SH-SY5Y (cell line): ENCODE measurements at regions not wholly inside any gene's neighbourhood (a gene's known extent, or its start where the extent isn't known, plus 50 kb on each side); places are given as distances from the start of the nearest gene placed in this dataset.

Experiments used
- GATA2 ChIP-seq: IDR thresholded peaks from 2 replicates; pipeline ENCODE4 v1.6.1; 2011; ENCODE audit warnings: mild to moderate bottlenecking, low read depth, low read length
- GATA3 ChIP-seq: IDR thresholded peaks from 2 replicates; pipeline ENCODE4 v1.6.1; 2011; ENCODE audit warnings: low read depth, mild to moderate bottlenecking, low read length, moderate library complexity

DNA sequence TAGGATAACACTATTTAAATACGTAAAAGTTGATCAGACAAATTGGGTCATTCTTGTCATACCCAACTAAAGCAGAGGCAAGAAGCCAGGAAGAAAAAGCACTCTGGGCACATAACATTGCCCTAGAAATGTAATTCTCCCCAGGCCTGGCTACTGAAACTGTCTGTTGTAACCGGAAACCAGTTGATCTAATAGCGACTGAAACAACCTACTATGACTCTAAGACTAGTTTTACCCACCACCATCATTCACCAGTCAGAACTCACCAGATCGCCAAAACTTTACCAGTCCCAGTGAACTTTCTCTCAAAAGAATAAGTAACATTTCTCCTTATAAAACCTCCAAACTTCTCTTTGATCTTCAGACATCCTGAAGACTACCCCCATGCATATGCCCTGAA, 99.3 kb upstream of the WWC1 start:
- TF ChIP-seq GATA2 (no peak), GATA3 (no peak)

DNA sequence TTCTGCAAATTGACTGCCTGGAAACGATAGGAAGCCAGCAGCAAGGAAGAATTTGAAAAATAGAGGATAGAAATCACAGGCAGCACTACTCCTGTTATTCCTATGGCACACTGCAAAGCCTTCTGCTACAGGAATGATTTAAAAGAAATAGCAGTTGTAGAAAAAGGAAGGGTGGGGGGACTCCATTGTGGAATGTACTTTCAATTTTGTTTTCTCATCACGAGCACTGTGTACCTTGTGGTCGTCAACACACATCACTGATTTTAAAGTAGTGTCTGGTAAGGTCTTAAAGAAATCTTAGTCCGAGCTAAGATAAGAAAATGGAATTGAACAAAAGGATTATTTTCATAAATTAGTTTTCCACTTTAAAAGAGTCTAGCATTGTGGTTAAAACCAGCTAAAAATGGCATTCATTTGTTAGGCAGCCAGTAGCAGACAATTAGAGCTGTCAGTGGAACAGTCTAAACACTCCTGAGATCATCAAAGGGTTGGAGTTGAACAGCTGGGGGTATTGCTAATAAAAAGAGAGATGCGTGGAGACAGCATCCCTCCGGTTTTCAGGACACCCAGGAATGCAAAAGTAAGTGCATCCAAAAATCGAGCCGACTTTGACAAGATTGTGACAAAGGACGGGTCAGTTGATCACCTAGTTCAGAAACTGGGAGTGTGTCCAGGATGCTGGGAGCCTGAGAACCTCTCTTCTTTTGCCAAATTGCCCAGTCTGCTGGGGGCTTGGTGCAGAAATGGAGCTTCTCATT, 97.8 kb upstream of the WWC1 start:
- TF ChIP-seq GATA3: no peak
- no peak for TF ChIP-seq GATA2

DNA sequence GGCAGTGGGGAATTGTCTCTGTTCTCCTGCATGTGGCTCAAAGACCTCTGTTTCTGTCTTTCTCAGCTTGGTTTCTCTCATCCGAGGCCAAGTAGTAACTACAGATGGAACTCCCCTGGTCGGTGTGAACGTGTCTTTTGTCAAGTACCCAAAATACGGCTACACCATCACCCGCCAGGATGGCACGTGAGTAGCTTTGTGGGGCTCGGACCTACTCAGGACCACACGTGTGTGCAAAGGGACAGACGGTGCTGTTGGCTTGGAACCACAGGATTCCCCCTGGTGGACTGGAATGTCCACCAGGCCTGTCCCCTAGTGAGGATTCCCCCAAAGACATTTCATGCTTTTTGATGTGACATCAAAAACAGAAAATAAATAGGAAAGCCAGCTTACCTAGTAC, 96.3 kb upstream of the WWC1 start:
- TF ChIP-seq GATA2 (no peak), GATA3 (no peak)

DNA sequence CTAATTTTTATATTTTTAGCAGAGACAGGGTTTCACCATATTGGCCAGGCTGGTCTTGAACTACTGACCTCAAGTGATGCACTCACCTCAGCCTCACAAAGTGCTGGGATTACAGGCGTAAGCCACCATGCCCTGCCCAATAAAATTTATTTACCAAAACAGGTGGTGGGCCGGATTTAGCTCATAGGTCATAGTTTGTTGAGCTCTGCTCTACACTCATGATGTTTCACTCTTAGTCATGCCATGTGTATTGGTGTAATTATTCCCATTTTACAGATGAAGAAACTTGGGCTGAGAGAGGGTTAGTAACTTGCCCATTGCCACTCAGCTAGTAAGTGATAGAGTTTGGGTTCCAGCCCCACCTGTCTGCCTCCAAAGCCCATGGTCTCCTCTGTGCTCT, 93.1 kb upstream of the WWC1 start:
- TF ChIP-seq GATA3 (no peak), GATA2 (no peak)

DNA sequence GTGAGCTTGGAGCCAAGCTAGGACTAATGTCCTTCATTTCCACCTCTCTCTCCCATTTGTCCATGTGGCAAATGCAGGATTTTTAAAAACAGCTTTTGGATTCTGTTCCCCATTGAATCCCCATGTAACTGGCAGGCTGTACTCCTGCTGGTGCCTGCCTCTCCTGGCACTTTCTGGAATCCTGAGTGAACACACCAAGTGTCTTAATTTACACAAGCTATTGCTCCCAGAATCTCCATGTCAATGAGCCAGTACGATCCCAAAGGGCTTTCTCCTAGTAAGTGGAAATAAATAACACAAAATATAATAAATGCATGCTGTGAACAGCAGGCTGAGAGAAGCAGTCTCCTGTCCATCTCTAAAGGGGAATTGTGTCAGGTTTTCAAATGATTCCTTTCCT, 88.4 kb upstream of the WWC1 start:
- TF ChIP-seq GATA3 (no peak), GATA2 (no peak)

DNA sequence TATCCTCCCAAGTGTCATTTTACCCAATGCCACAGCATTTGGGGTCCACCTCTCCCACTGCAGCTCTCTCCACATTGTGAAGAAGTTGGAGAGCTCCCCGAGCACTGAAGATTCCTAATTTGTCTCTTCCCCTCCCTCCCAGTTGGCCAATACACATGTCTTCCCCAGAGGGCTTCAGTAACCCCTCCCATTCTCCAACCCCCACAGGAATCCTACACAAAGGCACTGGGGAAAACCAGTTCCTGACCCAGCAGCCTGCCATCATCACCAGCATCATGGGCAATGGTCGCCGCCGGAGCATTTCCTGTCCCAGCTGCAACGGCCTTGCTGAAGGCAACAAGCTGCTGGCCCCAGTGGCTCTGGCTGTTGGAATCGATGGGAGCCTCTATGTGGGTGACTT, 87.3 kb upstream of the WWC1 start:
- no peak for TF ChIP-seq GATA3
- no peak for TF ChIP-seq GATA2

DNA sequence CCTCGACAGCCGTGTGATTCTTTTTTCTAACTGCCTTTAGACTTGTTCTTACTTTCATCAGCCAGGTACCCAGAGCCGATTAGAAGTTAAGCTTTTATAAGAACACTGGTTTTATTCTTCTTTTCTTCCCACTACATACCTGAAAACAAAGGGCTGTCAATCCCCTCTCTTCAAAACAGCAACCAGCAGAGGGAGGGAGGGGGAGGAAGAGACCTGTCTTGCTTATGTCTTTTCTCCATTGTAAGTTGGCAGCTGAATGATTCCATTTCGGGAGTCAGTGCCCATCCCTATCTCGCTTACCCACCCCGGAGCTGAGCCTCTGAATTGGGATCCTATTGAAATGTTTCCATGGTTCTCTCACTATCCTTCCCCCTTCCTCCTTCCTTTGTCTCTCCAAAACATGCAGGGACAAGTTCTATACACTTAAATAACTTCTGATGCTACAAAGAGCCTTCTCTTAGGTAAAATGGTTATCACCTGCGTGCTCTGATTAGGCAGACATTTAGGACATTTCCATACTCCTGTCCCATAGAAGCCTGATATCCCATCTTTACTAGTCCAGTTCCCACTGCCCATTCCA, 83.9 kb upstream of the WWC1 start:
- no peak for TF ChIP-seq GATA2
- no peak for TF ChIP-seq GATA3

DNA sequence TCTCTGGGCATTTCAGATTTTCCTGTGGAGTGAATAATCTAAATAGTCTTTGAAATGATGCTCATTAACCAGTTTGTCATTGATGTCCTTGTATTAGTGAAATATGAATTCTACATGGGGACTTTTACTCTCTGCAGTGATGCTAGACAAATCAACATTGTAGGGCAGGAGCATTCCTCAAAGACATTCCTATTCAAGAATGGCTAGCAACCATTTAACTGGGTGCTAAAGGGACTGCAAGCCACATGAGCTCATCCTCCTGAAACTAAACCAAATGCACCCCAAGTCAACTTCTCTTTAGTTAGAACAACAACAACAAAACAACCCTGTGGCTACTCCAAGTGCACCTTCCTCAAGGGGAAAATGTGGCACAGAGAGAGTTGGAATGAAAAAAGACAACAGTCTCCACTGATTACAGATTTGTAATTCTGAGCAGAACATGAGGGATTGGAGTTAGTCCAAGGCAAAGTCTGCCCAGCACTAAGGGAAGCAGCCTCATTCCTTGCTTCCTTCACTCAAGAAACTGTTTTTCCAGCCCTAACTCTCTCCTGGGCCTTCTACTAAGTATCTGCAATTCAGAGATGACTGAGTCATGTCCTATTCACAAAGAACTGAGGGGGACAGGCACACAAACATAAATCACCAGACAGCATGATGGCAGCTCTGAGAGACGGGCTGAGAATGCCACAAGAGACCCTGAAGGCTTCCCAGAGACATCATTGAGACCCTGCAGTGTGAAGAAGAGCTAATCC, 82.0 kb upstream of the WWC1 start:
- TF ChIP-seq GATA2 (no peak), GATA3 (no peak)

DNA sequence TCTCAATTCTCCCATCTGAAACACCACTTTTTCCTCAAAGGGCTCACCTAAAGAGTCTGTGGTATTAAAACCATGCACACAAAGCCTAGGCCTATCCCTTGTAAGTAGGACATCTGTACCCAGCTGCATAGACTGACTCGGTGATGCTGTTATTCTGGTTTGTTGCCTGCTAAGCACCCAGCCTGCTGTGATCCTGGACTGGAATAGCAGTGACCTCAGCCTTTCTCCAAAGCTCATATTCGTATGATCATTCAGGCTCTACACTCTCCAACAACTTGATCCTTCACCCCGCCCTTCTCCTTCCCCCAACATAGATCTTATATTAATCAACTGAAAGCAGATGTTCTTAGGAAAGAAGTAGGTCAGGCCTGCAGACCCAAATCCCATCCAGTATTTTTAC, 81.4 kb upstream of the WWC1 start:
- TF ChIP-seq GATA3 (no peak), GATA2 (no peak)

DNA sequence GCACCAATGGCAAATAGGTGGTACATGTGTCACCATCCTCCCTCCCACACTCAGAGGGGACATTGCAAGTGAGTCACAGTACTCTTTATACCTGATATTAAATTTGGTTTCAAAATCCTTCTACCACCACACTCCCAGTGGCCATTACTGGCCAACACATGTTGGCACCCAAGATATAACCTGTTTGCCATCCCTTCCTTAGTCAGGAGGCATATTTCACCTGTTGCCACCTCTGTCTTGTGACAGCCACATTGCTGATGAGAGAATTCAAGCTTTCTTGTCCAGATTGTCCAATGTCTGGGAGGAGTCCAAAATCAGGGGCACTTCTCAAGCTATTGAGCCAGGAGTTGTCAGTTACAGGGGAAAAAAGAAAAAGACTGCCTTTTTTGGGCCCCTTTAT, 80.2 kb upstream of the WWC1 start:
- TF ChIP-seq GATA2 (no peak), GATA3 (no peak)

DNA sequence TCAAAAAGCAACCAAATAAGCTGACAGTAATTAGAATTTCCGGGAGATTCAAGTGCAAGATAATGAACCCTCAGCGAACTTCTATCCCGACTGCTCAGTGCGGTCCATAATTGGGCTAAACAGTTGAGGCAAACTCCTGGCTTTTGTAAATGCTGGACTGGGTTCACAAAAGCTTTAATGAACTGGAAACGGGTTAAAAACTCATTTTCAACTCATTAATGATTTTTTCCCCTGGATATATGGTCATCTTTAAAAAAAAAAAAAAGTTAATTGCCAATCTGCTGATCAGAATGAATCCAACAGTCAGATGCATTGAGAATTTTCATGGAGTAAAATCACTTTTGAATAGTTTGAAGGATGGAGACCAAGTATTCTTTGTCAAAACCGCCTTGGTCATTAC, 79.5 kb upstream of the WWC1 start:
- no peak for TF ChIP-seq GATA2
- TF ChIP-seq GATA3: no peak

DNA sequence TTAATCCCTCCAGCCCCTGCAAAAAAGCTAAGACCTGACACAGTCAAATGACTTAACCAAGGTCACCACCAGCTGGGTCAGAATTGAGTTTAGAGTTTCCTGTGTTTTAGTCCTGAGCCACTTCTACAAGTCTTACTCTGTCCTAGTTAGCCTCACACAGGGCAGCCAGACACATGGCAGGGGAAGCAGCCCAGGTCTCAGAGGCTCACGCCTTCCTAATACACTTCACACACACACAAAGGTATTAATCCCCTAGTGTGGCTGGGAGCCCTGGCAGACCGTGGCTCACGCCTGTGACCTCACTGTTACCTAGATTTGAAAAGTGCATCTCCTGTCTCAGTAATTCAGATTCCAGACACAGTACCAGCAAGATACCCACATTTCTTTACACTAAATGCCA, 77.4 kb upstream of the WWC1 start:
- no peak for TF ChIP-seq GATA3
- TF ChIP-seq GATA2: no peak

DNA sequence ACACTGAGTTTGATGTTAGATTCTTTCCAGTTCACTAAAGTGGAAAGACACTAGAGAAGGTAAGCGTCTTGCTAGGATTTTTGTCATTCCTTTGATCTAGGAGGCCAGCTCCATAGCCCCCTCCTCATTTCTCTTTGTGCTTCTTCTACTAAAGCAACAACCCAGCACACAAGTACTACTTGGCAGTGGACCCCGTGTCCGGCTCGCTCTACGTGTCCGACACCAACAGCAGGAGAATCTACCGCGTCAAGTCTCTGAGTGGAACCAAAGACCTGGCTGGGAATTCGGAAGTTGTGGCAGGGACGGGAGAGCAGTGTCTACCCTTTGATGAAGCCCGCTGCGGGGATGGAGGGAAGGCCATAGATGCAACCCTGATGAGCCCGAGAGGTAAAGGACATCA, 76.6 kb upstream of the WWC1 start:
- no peak for TF ChIP-seq GATA3
- no peak for TF ChIP-seq GATA2

DNA sequence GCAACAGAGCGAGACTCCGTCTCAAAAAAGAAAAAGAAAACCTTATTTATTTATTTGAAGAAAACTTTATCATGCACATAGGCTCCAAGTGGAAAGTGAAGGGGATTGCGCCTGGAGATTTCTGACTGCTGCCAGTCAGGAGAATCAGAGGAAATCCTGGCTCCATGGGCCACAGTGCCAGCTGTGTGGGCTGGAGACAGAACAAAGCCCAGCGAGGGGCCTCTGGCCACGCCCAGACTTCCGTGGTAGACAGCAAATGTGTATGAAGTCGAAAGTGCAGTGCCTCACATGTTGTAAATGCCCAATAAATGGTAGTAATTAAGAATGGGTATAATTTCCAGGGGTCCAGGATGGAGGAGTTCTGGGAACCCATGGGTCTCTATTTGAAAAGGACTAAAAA, 75.8 kb upstream of the WWC1 start:
- TF ChIP-seq GATA2: no peak

DNA sequence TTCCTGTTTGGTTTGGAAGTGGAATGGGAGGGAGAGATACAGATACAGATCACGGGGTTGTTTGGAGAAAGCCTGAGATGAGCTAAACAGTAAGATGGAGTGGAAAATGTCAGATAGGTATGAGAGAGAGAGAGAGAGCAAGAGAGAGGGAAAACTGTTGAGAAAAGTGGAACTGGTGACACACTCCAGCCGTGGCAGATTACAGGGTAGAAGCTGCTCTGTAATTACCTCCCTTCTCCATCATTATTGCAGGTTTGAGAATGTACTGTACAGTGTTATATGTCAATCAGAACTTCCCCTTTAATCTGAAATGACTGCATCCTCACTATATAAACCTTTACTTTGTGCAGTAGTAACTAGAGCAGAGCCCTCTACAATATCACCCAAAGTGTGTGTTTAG, 74.5 kb upstream of the WWC1 start:
- no peak for TF ChIP-seq GATA3
- TF ChIP-seq GATA2: no peak

DNA sequence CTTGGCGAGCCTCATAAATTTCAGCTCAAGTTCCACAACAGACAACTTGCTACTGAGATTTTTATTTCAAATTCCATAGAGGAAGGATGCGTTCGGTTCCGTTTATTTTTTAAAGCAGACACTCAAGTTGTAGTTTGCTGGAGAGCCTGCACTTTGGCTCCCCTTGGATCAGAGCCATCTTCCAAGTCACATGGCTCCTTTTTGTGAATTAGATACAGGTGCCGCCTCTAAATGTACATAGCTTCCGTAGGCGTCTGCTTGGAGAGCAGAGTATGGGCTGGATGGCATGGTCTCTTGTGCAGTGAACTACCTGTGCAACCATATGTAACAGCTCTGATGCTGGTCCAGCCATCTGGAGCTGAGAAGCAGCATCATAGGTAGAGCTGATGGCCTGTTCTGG, 73.9 kb upstream of the WWC1 start:
- no peak for TF ChIP-seq GATA3
- TF ChIP-seq GATA2: no peak
